ENCODE measurements at regions not wholly inside any gene's neighbourhood (a gene's known extent, or its start where the extent isn't known, plus 50 kb on each side); places are given as distances from the start of the nearest gene placed in this dataset.

DNA sequence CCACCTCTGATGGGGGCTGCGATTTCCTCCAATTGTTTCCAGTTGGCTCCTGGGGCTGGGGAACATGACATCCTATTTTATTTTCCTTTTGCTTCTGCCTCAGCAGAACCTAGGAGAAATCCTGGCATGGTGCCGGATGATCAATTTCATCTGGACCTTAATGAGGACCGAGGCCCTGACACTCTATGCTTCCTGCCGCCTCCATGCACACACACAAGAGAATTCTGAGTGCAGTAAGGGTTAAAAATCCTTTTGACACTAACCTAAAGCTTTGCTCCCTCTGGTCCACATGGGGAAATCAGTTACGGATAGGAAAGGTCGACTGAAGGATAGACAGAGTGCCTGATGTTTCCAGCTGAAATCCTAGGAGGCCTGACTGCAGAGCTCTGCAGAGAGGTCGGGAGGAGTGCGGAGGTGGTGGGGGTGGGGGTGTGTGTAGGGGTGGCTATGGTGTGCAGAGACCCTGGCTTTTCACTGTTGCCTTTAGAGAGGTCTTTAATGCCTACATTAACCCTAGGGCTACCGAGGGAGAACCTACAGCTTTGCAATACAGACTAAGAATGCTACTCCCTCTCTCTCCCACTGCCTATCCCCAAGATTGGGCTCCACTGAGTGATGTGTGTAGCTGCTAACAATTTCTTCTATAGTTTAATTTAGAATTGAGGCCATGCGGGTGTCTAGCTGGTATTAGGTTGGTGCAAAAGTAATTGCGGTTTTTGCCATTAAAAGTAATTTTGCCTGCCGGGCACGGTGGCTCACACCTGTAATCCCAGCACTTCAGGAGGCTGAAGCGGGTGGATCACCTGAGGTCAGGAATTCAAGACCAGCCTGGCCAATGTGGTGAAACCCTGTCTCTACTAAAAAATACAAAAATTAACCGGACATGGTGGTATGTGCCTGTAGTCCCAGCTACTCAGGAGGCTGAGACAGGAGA lies 53.6 kb upstream of the INCENP start:
- no peak for TF ChIP-seq RFX5 (IDR thresholded peaks at IDR 0.05; ENCODE audit: low read depth, low read length)
- TF ChIP-seq MTA3 (IDR thresholded peaks at IDR 0.05; ENCODE audit: borderline replicate concordance, low read length), result no peak
- TF ChIP-seq, protein P1, sequence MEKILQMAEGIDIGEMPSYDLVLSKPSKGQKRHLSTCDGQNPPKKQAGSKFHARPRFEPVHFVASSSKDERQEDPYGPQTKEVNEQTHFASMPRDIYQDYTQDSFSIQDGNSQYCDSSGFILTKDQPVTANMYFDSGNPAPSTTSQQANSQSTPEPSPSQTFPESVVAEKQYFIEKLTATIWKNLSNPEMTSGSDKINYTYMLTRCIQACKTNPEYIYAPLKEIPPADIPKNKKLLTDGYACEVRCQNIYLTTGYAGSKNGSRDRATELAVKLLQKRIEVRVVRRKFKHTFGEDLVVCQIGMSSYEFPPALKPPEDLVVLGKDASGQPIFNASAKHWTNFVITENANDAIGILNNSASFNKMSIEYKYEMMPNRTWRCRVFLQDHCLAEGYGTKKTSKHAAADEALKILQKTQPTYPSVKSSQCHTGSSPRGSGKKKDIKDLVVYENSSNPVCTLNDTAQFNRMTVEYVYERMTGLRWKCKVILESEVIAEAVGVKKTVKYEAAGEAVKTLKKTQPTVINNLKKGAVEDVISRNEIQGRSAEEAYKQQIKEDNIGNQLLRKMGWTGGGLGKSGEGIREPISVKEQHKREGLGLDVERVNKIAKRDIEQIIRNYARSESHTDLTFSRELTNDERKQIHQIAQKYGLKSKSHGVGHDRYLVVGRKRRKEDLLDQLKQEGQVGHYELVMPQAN (conservative IDR thresholded peaks at IDR 0.05), result no peak
- TF ChIP-seq IKZF2 (IDR thresholded peaks at IDR 0.05), result no peak
- TF ChIP-seq, protein P2, sequence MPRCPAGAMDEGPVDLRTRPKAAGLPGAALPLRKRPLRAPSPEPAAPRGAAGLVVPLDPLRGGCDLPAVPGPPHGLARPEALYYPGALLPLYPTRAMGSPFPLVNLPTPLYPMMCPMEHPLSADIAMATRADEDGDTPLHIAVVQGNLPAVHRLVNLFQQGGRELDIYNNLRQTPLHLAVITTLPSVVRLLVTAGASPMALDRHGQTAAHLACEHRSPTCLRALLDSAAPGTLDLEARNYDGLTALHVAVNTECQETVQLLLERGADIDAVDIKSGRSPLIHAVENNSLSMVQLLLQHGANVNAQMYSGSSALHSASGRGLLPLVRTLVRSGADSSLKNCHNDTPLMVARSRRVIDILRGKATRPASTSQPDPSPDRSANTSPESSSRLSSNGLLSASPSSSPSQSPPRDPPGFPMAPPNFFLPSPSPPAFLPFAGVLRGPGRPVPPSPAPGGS (IDR thresholded peaks at IDR 0.05; ENCODE audit: borderline replicate concordance, insufficient read depth, low read depth, low read length, poor library complexity, severe bottlenecking), result no peak
- Histone ChIP-seq H3K36me3 (ENCODE audit: control insufficient read depth in 2 of 2, insufficient read depth in 2 of 2, low read length in 1 of 2) (no peaks in the 10 kb centered on the region), H3K27me3 (replicated peaks in 1 of 2; ENCODE audit: control insufficient read depth in 2 of 2, insufficient read depth in 2 of 2, low read length in 1 of 2) (peaks cover 0 to 1% of the 10 kb centered on the region in 2 experiments; a peak in 1 of 4 replicates), H3K9ac (ENCODE audit: control insufficient read depth, insufficient read depth, low read length) (no peak overlapping the region), H3K79me2 (ENCODE audit: control insufficient read depth, insufficient read depth, low read length) (no peaks in the 10 kb centered on the region), H3K4me2 (ENCODE audit: control insufficient read depth, insufficient read depth) (no peak overlapping the region), H3K27ac (ENCODE audit: control insufficient read depth, insufficient read depth) (no peak overlapping the region), H3K9me3 (replicated peaks; ENCODE audit: control insufficient read depth, insufficient read depth, low read length) (no peaks in the 10 kb centered on the region), H3K4me3 (no peak overlapping the region), H2AFZ (ENCODE audit: control insufficient read depth, low read depth, low read length) (no peak overlapping the region), H3K4me1 (ENCODE audit: control insufficient read depth, insufficient read depth, low read length) (no peaks in the 10 kb centered on the region), H4K20me1 (ENCODE audit: control insufficient read depth, insufficient read depth) (no peaks in the 10 kb centered on the region)
- ChIA-PET SMC1A (ENCODE audit: uncharacterized antibody, unreplicated experiment) (no interaction called here), CTCF (interaction anchor here (0.6 to 3.9 kb wide), 4 partner anchors 12 to 522 kb away, joined by 3 to 20 read pairs (median 4); no protein-coding TSS in a partner anchor), RAD21 (ENCODE audit: unreplicated experiment) (no interaction called here), POLR2A (no interaction called here)
- BruUV-seq (replicated peaks), result no TSS peak
- no peak for ATAC-seq
- DNase-seq (ENCODE audit: low read depth, low spot score), result no peak
- in situ Hi-C loops (cut with MboI) (no loop called here), intact Hi-C loops (cut with micrococcal nuclease; ENCODE audit: unreplicated experiment) (no loop called here)
- FAIRE-seq, result no peak
- 73% methylated on average over 15 of the region's 15 CpGs for WGBS (ENCODE audit: insufficient coverage, insufficient replicate concordance, low lambda C conversion rate, missing lambda C conversion rate)
